ENCODE measurements at regions not wholly inside any gene's neighbourhood (a gene's known extent, or its start where the extent isn't known, plus 50 kb on each side); places are given as distances from the start of the nearest gene placed in this dataset.

- H3K27me3 ChIP-seq (replicated peaks in 1 of 2; ENCODE audit: control insufficient read depth in 2 of 2, extremely low read depth in 1 of 2, insufficient read depth in 2 of 2, low read length in 1 of 2) = peaks cover 0 to 7% of the 10 kb centered on the region in 2 experiments
- POLR2A ChIA-PET = no interaction called here
- Mint-ChIP-seq H3K27me3 (peaks cover 1 to 3% of the 10 kb centered on the region in 2 donors), H3K27ac (no peak overlapping the region), H3K9me3 (no peaks in the 10 kb centered on the region), H3K36me3 (no peaks in the 10 kb centered on the region), H3K4me1 (no peaks in the 10 kb centered on the region), H3K4me3 (no peak overlapping the region)
- H3K27ac ChIP-seq (ENCODE audit: low read length) = no peak overlapping the region
- no peaks in the 10 kb centered on the region for H3K36me3 ChIP-seq (ENCODE audit: control insufficient read depth in 2 of 2, extremely low read depth in 1 of 2, insufficient read depth in 1 of 2, low read length in 1 of 2)
- ATAC-seq (replicated peaks in 1 of 4) (no peak), DNase-seq (no peak)
- CTCF ChIA-PET = no interaction called here
- H3K4me3 ChIP-seq (ENCODE audit: control insufficient read depth in 1 of 2, extremely low read depth in 1 of 2, low read length in 1 of 2) = no peak overlapping the region
- H3K4me1 ChIP-seq (ENCODE audit: control insufficient read depth in 1 of 2, extremely low read depth in 1 of 2, insufficient read depth in 2 of 2, low read length in 2 of 2) = no peaks in the 10 kb centered on the region
- WGBS (ENCODE audit: insufficient coverage) = 94% methylated on average over 35 of the region's 40 CpGs
- H3K9me3 ChIP-seq = no peaks in the 10 kb centered on the region
These were observed 161.3 kb downstream of the IPMK start for GRCh38 chr10:58106211-58107035.

GRCh38 chr10:58104351-58104751 is 163.3 kb downstream of the IPMK start:
- Histone ChIP-seq H3K4me3 (ENCODE audit: control insufficient read depth in 1 of 2, extremely low read depth in 1 of 2, low read length in 1 of 2) (no peak overlapping the region), H3K9me3 (no peaks in the 10 kb centered on the region), H3K27me3 (replicated peaks in 1 of 2; ENCODE audit: control insufficient read depth in 2 of 2, extremely low read depth in 1 of 2, insufficient read depth in 2 of 2, low read length in 1 of 2) (peaks cover 0 to 7% of the 10 kb centered on the region in 2 experiments), H3K4me1 (ENCODE audit: control insufficient read depth in 1 of 2, extremely low read depth in 1 of 2, insufficient read depth in 2 of 2, low read length in 2 of 2) (no peaks in the 10 kb centered on the region), H3K27ac (ENCODE audit: low read length) (no peak overlapping the region), H3K36me3 (ENCODE audit: control insufficient read depth in 2 of 2, extremely low read depth in 1 of 2, insufficient read depth in 1 of 2, low read length in 1 of 2) (no peaks in the 10 kb centered on the region)
- no peaks in the 10 kb centered on the region for H3K36me3 Mint-ChIP-seq
- POLR2A ChIA-PET = no interaction called here
- H3K27me3 Mint-ChIP-seq = peaks cover 0 to 3% of the 10 kb centered on the region in 2 donors
- H3K27ac Mint-ChIP-seq = no peak overlapping the region
- no peaks in the 10 kb centered on the region for H3K9me3 Mint-ChIP-seq
- CTCF ChIA-PET = no interaction called here
- ATAC-seq (replicated peaks in 1 of 4) = no peak
- no peaks in the 10 kb centered on the region for H3K4me1 Mint-ChIP-seq
- no peak overlapping the region for H3K4me3 Mint-ChIP-seq
- no peak for DNase-seq

GRCh38 chr10:58102897-58103296 is 164.8 kb downstream of the IPMK start:
- no peaks in the 10 kb centered on the region for H3K4me1 Mint-ChIP-seq
- Histone ChIP-seq H3K27me3 (replicated peaks in 1 of 2; ENCODE audit: control insufficient read depth in 2 of 2, extremely low read depth in 1 of 2, insufficient read depth in 2 of 2, low read length in 1 of 2) (peaks cover 0 to 7% of the 10 kb centered on the region in 2 experiments), H3K9me3 (no peaks in the 10 kb centered on the region), H3K4me1 (ENCODE audit: control insufficient read depth in 1 of 2, extremely low read depth in 1 of 2, insufficient read depth in 2 of 2, low read length in 2 of 2) (no peaks in the 10 kb centered on the region), H3K36me3 (ENCODE audit: control insufficient read depth in 2 of 2, extremely low read depth in 1 of 2, insufficient read depth in 1 of 2, low read length in 1 of 2) (no peaks in the 10 kb centered on the region), H3K4me3 (ENCODE audit: control insufficient read depth in 1 of 2, extremely low read depth in 1 of 2, low read length in 1 of 2) (no peak overlapping the region), H3K27ac (ENCODE audit: low read length) (no peak overlapping the region)
- CTCF ChIA-PET = no interaction called here
- DNase-seq (no peak), ATAC-seq (replicated peaks in 1 of 4) (no peak)
- H3K9me3 Mint-ChIP-seq = no peaks in the 10 kb centered on the region
- H3K4me3 Mint-ChIP-seq = no peak overlapping the region
- WGBS (ENCODE audit: insufficient coverage) = 75% methylated on average over 2 of the region's 7 CpGs
- H3K36me3 Mint-ChIP-seq = no peaks in the 10 kb centered on the region
- no peak overlapping the region for H3K27ac Mint-ChIP-seq
- POLR2A ChIA-PET = no interaction called here
- peaks cover 0 to 3% of the 10 kb centered on the region in 2 donors for H3K27me3 Mint-ChIP-seq

- POLR2A ChIA-PET = no interaction called here
- H3K4me3 Mint-ChIP-seq = no peak overlapping the region
- Histone ChIP-seq H3K36me3 (ENCODE audit: control insufficient read depth in 2 of 2, extremely low read depth in 1 of 2, insufficient read depth in 1 of 2, low read length in 1 of 2) (no peaks in the 10 kb centered on the region), H3K27me3 (replicated peaks in 1 of 2; ENCODE audit: control insufficient read depth in 2 of 2, extremely low read depth in 1 of 2, insufficient read depth in 2 of 2, low read length in 1 of 2) (peaks cover 0 to 7% of the 10 kb centered on the region in 2 experiments), H3K9me3 (no peaks in the 10 kb centered on the region), H3K4me1 (ENCODE audit: control insufficient read depth in 1 of 2, extremely low read depth in 1 of 2, insufficient read depth in 2 of 2, low read length in 2 of 2) (no peaks in the 10 kb centered on the region), H3K4me3 (ENCODE audit: control insufficient read depth in 1 of 2, extremely low read depth in 1 of 2, low read length in 1 of 2) (no peak overlapping the region), H3K27ac (ENCODE audit: low read length) (no peak overlapping the region)
- CTCF ChIA-PET = interaction anchor here in 1 of 2 donors (0.5 kb wide), 1 partner anchor 403 kb away, joined by 3 read pairs; no protein-coding TSS in a partner anchor
- H3K9me3 Mint-ChIP-seq = no peaks in the 10 kb centered on the region
- no peak for ATAC-seq (replicated peaks in 1 of 4)
- no peak for DNase-seq
- no CpG with 5 or more reads among the region's 1 CpG for WGBS (ENCODE audit: insufficient coverage)
- H3K4me1 Mint-ChIP-seq = no peaks in the 10 kb centered on the region
- no peaks in the 10 kb centered on the region for H3K36me3 Mint-ChIP-seq
- H3K27ac Mint-ChIP-seq = no peak overlapping the region
- H3K27me3 Mint-ChIP-seq = peaks cover 0 to 3% of the 10 kb centered on the region in 2 donors
These were observed 166.0 kb downstream of the IPMK start for GRCh38 chr10:58101682-58102081.

- WGBS (ENCODE audit: insufficient coverage) = 82% methylated on average over 3 of the region's 8 CpGs
- DNase-seq = no peak
- Histone ChIP-seq H3K27ac (ENCODE audit: low read length) (no peak overlapping the region), H3K27me3 (replicated peaks in 1 of 2; ENCODE audit: control insufficient read depth in 2 of 2, extremely low read depth in 1 of 2, insufficient read depth in 2 of 2, low read length in 1 of 2) (no peaks in the 10 kb centered on the region), H3K4me3 (ENCODE audit: control insufficient read depth in 1 of 2, extremely low read depth in 1 of 2, low read length in 1 of 2) (no peak overlapping the region), H3K4me1 (ENCODE audit: control insufficient read depth in 1 of 2, extremely low read depth in 1 of 2, insufficient read depth in 2 of 2, low read length in 2 of 2) (no peaks in the 10 kb centered on the region), H3K9me3 (no peaks in the 10 kb centered on the region), H3K36me3 (ENCODE audit: control insufficient read depth in 2 of 2, extremely low read depth in 1 of 2, insufficient read depth in 1 of 2, low read length in 1 of 2) (no peaks in the 10 kb centered on the region)
- Mint-ChIP-seq H3K36me3 (no peaks in the 10 kb centered on the region), H3K4me1 (no peaks in the 10 kb centered on the region), H3K9me3 (no peaks in the 10 kb centered on the region), H3K27me3 (no peaks in the 10 kb centered on the region), H3K4me3 (no peak overlapping the region), H3K27ac (no peak overlapping the region)
- POLR2A ChIA-PET = no interaction called here
- ATAC-seq (replicated peaks in 1 of 4) = no peak
- CTCF ChIA-PET = interaction anchor here in 1 of 2 donors (0.6 kb wide), 1 partner anchor 13 kb away, joined by 5 read pairs; no protein-coding TSS in a partner anchor
These were observed 172.5 kb downstream of the IPMK start for GRCh38 chr10:58094985-58095718.

- ChIA-PET CTCF (no interaction called here), POLR2A (no interaction called here)
- ATAC-seq (replicated peaks in 1 of 4) (no peak), DNase-seq (no peak)
- no peaks in the 10 kb centered on the region for H3K4me1 Mint-ChIP-seq
- no peak overlapping the region for H3K4me3 Mint-ChIP-seq
- H3K36me3 Mint-ChIP-seq = no peaks in the 10 kb centered on the region
- no peak overlapping the region for H3K4me3 ChIP-seq (ENCODE audit: control insufficient read depth in 1 of 2, extremely low read depth in 1 of 2, low read length in 1 of 2)
- no peak overlapping the region for H3K27ac Mint-ChIP-seq
- no peak overlapping the region for H3K27ac ChIP-seq (ENCODE audit: low read length)
- peaks cover 3 to 4% of the 10 kb centered on the region in 2 donors for H3K27me3 Mint-ChIP-seq
- H3K9me3 Mint-ChIP-seq = no peaks in the 10 kb centered on the region
- H3K36me3 ChIP-seq (ENCODE audit: control insufficient read depth in 2 of 2, extremely low read depth in 1 of 2, insufficient read depth in 1 of 2, low read length in 1 of 2) = no peaks in the 10 kb centered on the region
- no CpG with 5 or more reads among the region's 3 CpGs for WGBS (ENCODE audit: insufficient coverage)
- no peaks in the 10 kb centered on the region for H3K9me3 ChIP-seq
- no peaks in the 10 kb centered on the region for H3K4me1 ChIP-seq (ENCODE audit: control insufficient read depth in 1 of 2, extremely low read depth in 1 of 2, insufficient read depth in 2 of 2, low read length in 2 of 2)
- H3K27me3 ChIP-seq (replicated peaks in 1 of 2; ENCODE audit: control insufficient read depth in 2 of 2, extremely low read depth in 1 of 2, insufficient read depth in 2 of 2, low read length in 1 of 2) = no peaks in the 10 kb centered on the region
These were observed 175.8 kb downstream of the IPMK start for GRCh38 chr10:58091886-58092285.

All from T-cell (primary cell).